H1 (cell line): ENCODE measurements at regions not wholly inside any gene's neighbourhood (a gene's known extent, or its start where the extent isn't known, plus 50 kb on each side); places are given as distances from the start of the nearest gene placed in this dataset.

Source experiments
- BACH1 ChIP-seq: IDR thresholded peaks from 2 replicates; pipeline ENCODE4 v1.6.1; 2012; ENCODE audit warnings: low read length, improper control_type of control experiment
- GTF2F1 ChIP-seq: IDR thresholded peaks from 2 replicates; pipeline ENCODE4 v1.6.1; 2012; ENCODE audit warnings: low read depth, low read length, improper control_type of control experiment, borderline replicate concordance
- RXRA ChIP-seq: IDR thresholded peaks from 2 replicates; pipeline ENCODE4 v1.6.1; 2011; ENCODE audit warnings: low read depth, mild to moderate bottlenecking, low read length, moderate library complexity; ENCODE audit not compliant: insufficient read depth
- SIRT6 ChIP-seq: IDR thresholded peaks from one replicate; pipeline ENCODE4 v1.7.1; 2012; ENCODE audit warnings: low read length, inconsistent platforms
- ZNF274 ChIP-seq: IDR thresholded peaks from 2 replicates; pipeline ENCODE4 v1.7.0; 2012; ENCODE audit warnings: low read length, borderline replicate concordance; ENCODE audit errors: extremely low read depth

GRCh38 chr5:176713409-176713808 lies 66.1 kb downstream of the TSPAN17 start (continued):
- TF ChIP-seq RXRA: no peak
- TF ChIP-seq SIRT6: no peak
- no peak for TF ChIP-seq BACH1
- no peak for TF ChIP-seq ZNF274
- no peak for TF ChIP-seq GTF2F1
